ENCODE measurements at regions not wholly inside any gene's neighbourhood (a gene's known extent, or its start where the extent isn't known, plus 50 kb on each side); places are given as distances from the start of the nearest gene placed in this dataset.

DNA sequence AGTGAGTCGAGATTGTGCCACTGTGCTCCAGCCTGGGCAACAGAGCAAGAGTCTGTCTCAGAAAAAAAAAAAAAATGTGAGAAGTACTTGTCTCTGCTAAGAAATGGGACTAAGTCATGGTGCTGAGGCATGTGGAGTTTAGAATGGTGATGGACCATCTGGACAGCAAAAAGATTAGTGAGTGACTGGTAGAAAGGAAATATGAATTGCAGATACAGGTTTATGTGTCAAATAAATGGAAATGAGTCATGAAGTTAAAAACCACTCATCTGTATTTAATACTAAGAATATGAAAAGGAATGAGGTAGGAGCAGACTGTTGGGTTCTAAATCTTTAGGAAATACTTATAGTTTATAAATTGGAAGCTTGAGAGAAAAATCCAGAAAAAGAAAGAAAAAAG lies 625.7 kb upstream of the ANKRD30A start:
- no peaks in the 10 kb centered on the region for H3K27me3 Mint-ChIP-seq
- DNase-seq (ENCODE audit: extremely low spot score, unreplicated experiment) = no peak
- no peak overlapping the region for H3K4me3 Mint-ChIP-seq

GRCh38 chr10:36496758-36497157 lies 628.6 kb upstream of the ANKRD30A start:
- no peak for DNase-seq (ENCODE audit: extremely low spot score, unreplicated experiment)
- Mint-ChIP-seq H3K4me1 (ENCODE audit: unreplicated experiment) (peaks cover 4% of the 10 kb centered on the region), H3K27ac (no peak overlapping the region), H3K4me3 (no peak overlapping the region), H3K36me3 (no peaks in the 10 kb centered on the region), H3K9me3 (no peaks in the 10 kb centered on the region), H3K27me3 (no peaks in the 10 kb centered on the region)
- no peak for TF ChIP-seq CTCF (conservative IDR thresholded peaks at IDR 0.05)

More for the DNA sequence above, 625.7 kb upstream of the ANKRD30A start:
- Mint-ChIP-seq H3K4me1 (ENCODE audit: unreplicated experiment) (no peaks in the 10 kb centered on the region), H3K36me3 (no peaks in the 10 kb centered on the region), H3K9me3 (no peaks in the 10 kb centered on the region), H3K27ac (no peak overlapping the region)
- no peak for TF ChIP-seq CTCF (conservative IDR thresholded peaks at IDR 0.05)

DNA sequence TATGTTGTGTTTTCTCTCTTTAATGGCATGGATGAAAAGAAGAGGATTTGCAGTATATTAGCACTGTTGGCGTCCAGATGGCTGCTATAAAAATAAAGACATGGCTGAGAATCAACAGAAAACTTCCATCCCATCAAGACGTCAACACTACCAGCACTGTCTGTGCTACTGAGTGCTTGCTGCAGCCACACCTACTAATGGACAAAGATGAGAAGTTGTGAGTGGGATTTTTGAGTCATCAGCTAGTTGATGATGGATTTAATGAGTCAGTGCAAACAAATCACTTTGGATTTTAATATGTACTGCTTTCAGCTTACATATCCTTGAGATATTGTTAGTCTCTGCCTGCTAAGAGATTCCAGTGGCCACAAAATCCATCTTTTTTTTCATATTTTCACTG lies 631.0 kb upstream of the ANKRD30A start:
- H3K4me1 Mint-ChIP-seq (ENCODE audit: unreplicated experiment) = peaks cover 18% of the 10 kb centered on the region
- DNase-seq (ENCODE audit: extremely low spot score, unreplicated experiment) = no peak
- no peaks in the 10 kb centered on the region for H3K9me3 Mint-ChIP-seq
- no peak overlapping the region for H3K27ac Mint-ChIP-seq
- no peak overlapping the region for H3K4me3 Mint-ChIP-seq
- TF ChIP-seq CTCF (conservative IDR thresholded peaks at IDR 0.05) = no peak
- no peaks in the 10 kb centered on the region for H3K27me3 Mint-ChIP-seq
- no peaks in the 10 kb centered on the region for H3K36me3 Mint-ChIP-seq

DNA sequence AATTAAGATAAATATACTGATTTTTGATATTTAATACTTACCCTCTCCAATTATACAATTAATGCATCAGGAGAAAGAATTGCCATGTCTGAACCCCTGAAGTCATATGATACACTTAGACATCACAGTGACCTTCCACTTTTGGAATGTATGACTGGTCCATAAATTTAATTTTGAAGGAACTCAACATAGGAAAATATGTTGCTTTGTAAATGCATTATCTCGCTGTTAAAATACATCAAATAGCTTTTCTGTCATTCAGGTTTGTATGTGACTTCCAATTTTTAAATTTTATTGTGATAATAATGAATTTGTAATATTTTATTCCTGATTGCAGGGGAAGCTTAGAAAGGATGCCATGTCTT lies 631.9 kb upstream of the ANKRD30A start:
- Mint-ChIP-seq H3K27me3 (no peaks in the 10 kb centered on the region), H3K4me3 (no peak overlapping the region), H3K9me3 (no peaks in the 10 kb centered on the region), H3K4me1 (ENCODE audit: unreplicated experiment) (peaks cover 18% of the 10 kb centered on the region), H3K27ac (no peak overlapping the region), H3K36me3 (no peaks in the 10 kb centered on the region)
- TF ChIP-seq CTCF (conservative IDR thresholded peaks at IDR 0.05) = no peak
- no peak for DNase-seq (ENCODE audit: extremely low spot score, unreplicated experiment)

GRCh38 chr10:36492590-36493515 lies 632.5 kb upstream of the ANKRD30A start:
- no peaks in the 10 kb centered on the region for H3K27me3 Mint-ChIP-seq
- TF ChIP-seq CTCF (conservative IDR thresholded peaks at IDR 0.05) = no peak
- no peaks in the 10 kb centered on the region for H3K9me3 Mint-ChIP-seq
- no peak overlapping the region for H3K27ac Mint-ChIP-seq
- no peak overlapping the region for H3K4me3 Mint-ChIP-seq
- H3K4me1 Mint-ChIP-seq (ENCODE audit: unreplicated experiment) = peaks cover 18% of the 10 kb centered on the region
- no peaks in the 10 kb centered on the region for H3K36me3 Mint-ChIP-seq
- no peak for DNase-seq (ENCODE audit: extremely low spot score, unreplicated experiment)

Measured in type B pancreatic cell (in vitro differentiated cells).